PC-9 (cell line): ENCODE measurements at regions not wholly inside any gene's neighbourhood (a gene's known extent, or its start where the extent isn't known, plus 50 kb on each side); places are given as distances from the start of the nearest gene placed in this dataset.

Source experiments
- BruUV-seq: library from RNA; stranded (reverse); fragments of 400-500 nt; replicated peaks from 2 replicates; lab custom pipeline; 2021; lab: Mats Ljungman, UMichigan
- CTCF ChIA-PET: fragments of 300-600 bp; sonication (Branson Sonifier 250); formaldehyde crosslinking; loops from one replicate; lab custom pipeline; 2022; ENCODE audit warnings: antibody characterized with exemption; lab: Charles Lee
- POLR2A ChIA-PET: fragments of 300-600 bp; sonication (Branson Sonifier 250); formaldehyde crosslinking; loops from one replicate; lab custom pipeline; 2022; ENCODE audit warnings: antibody characterized with exemption; ENCODE audit not compliant: unreplicated experiment; lab: Charles Lee
- DNase-seq, 2 experiments: peaks; one replicate each; pipeline versions ENCODE4 v3.0.0 to v3.0.0-alpha.2; 2015 to 2022; ENCODE audit warnings: mixed read lengths in 1 of 2
- H2AFZ ChIP-seq: fragments of 200-600 bp; sonication (generic); 2 replicates; pipeline ENCODE4 v1.8.1; 2017; ENCODE audit warnings: antibody characterized with exemption
- H3F3A ChIP-seq: fragments of 200-600 bp; sonication (generic); 2 replicates; pipeline ENCODE4 v1.8.1; 2017; ENCODE audit warnings: antibody characterized with exemption, mild to moderate bottlenecking, low read depth; ENCODE audit not compliant: insufficient read depth
- H3K27ac ChIP-seq: fragments of 200-600 bp; sonication (generic); 2 replicates; pipeline ENCODE4 v1.6.1; 2016; ENCODE audit warnings: mixed run types
- H3K27me3 ChIP-seq: fragments of 200-600 bp; sonication (generic); 2 replicates; pipeline ENCODE4 v1.6.1; 2016; ENCODE audit warnings: low read depth, mixed run types; ENCODE audit not compliant: insufficient read depth
- H3K36me3 ChIP-seq: fragments of 200-600 bp; sonication (generic); 2 replicates; pipeline ENCODE4 v1.6.1; 2016; ENCODE audit warnings: low read depth, mixed run types
- H3K4me1 ChIP-seq: fragments of 200-600 bp; sonication (generic); replicated peaks from 2 replicates; pipeline ENCODE4 v1.6.1; 2016; ENCODE audit warnings: mixed run types; ENCODE audit not compliant: insufficient read depth
- H3K4me2 ChIP-seq: fragments of 200-600 bp; sonication (generic); 2 replicates; pipeline ENCODE4 v1.6.1; 2017; ENCODE audit warnings: mixed run types
- H3K4me3 ChIP-seq: fragments of 200-600 bp; sonication (generic); 2 replicates; pipeline ENCODE4 v1.6.1; 2016; ENCODE audit warnings: mixed run types
- H3K79me2 ChIP-seq: fragments of 200-600 bp; sonication (generic); 2 replicates; pipeline ENCODE4 v1.6.1; 2017; ENCODE audit warnings: low read depth, mixed run types
- H3K9me2 ChIP-seq: fragments of 200-600 bp; sonication (generic); 2 replicates; pipeline ENCODE4 v1.8.1; 2017; ENCODE audit warnings: mild to moderate bottlenecking; ENCODE audit not compliant: insufficient read depth
- H3K9me3 ChIP-seq: fragments of 200-600 bp; sonication (generic); 2 replicates; pipeline ENCODE4 v1.8.1; 2016; ENCODE audit warnings: low read depth; ENCODE audit not compliant: insufficient read depth
- H4K20me1 ChIP-seq: fragments of 200-600 bp; sonication (generic); 2 replicates; pipeline ENCODE4 v1.8.1; 2017; ENCODE audit not compliant: insufficient read depth
- CTCF ChIP-seq: fragments of 200-600 bp; sonication (generic); conservative IDR thresholded peaks from 2 replicates; pipeline ENCODE4 v1.6.1; 2017; ENCODE audit warnings: mixed run types, antibody characterized with exemption, mild to moderate bottlenecking, moderate library complexity
- EZH2 ChIP-seq: fragments of 200-600 bp; sonication (generic); IDR thresholded peaks from 2 replicates; pipeline ENCODE4 v1.8.0; 2017; ENCODE audit warnings: antibody characterized with exemption, low read depth
- intact Hi-C: fragments of 100-400 bp; cut with micrococcal nuclease; formaldehyde crosslinking; loops from one replicate; pipeline ENCODE4 v1.10.0; 2022; ENCODE audit not compliant: unreplicated experiment

DNA sequence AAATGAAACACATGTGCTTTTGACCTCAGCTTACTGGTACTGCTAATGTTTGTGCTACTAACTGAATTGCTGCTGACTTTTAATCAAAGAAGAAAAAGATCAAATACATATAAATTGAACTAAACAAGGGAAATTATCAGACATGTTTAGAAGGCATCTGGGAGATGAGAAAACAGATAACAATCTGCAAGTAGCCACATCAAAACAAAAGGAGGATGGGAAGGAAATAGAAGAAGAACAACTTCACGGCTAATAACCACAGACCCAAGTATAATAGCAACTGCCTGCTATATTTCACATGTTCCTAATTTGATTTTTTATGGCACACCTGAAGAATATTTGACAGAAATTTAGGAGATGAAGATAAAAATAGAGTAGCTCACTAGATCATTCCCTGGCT lies 542.6 kb upstream of the SYT4 start:
- Histone ChIP-seq H2AFZ (no peak overlapping the region), H3K4me1 (no peaks in the 10 kb centered on the region), H3K4me3 (no peak overlapping the region), H3K36me3 (no peaks in the 10 kb centered on the region), H3F3A (no peaks in the 10 kb centered on the region), H3K9me3 (no peaks in the 10 kb centered on the region), H3K9me2 (no peaks in the 10 kb centered on the region), H3K4me2 (no peak overlapping the region), H3K27ac (no peak overlapping the region), H3K27me3 (no peaks in the 10 kb centered on the region), H4K20me1 (no peaks in the 10 kb centered on the region), H3K79me2 (no peaks in the 10 kb centered on the region)
- no TSS peak for BruUV-seq
- intact Hi-C loops: no loop called here
- TF ChIP-seq EZH2 (no peak), CTCF (no peak)
- ChIA-PET POLR2A (no interaction called here), CTCF (no interaction called here)
- no peak for DNase-seq

- no peak for TF ChIP-seq EZH2
- no peak for TF ChIP-seq CTCF
- H3K36me3 ChIP-seq: no peaks in the 10 kb centered on the region
- no peaks in the 10 kb centered on the region for H3K27me3 ChIP-seq
- DNase-seq: no peak
- BruUV-seq: no TSS peak
- no peaks in the 10 kb centered on the region for H3K9me3 ChIP-seq
- no peaks in the 10 kb centered on the region for H3K79me2 ChIP-seq
- no peaks in the 10 kb centered on the region for H3K9me2 ChIP-seq
- H3F3A ChIP-seq: no peaks in the 10 kb centered on the region
- no peak overlapping the region for H2AFZ ChIP-seq
- no peak overlapping the region for H3K27ac ChIP-seq
- CTCF ChIA-PET: no interaction called here
- H4K20me1 ChIP-seq: no peaks in the 10 kb centered on the region
- H3K4me1 ChIP-seq: no peaks in the 10 kb centered on the region
- intact Hi-C loops: no loop called here
- no peak overlapping the region for H3K4me3 ChIP-seq
- POLR2A ChIA-PET: no interaction called here
- no peak overlapping the region for H3K4me2 ChIP-seq
Observed at GRCh38 chr18:43825768-43826167, 548.5 kb upstream of the SYT4 start.

- Histone ChIP-seq H3K79me2 (no peaks in the 10 kb centered on the region), H3K27me3 (no peaks in the 10 kb centered on the region), H3K36me3 (no peaks in the 10 kb centered on the region), H3K27ac (no peak overlapping the region), H3F3A (no peaks in the 10 kb centered on the region), H3K4me2 (no peak overlapping the region), H3K9me2 (no peaks in the 10 kb centered on the region), H2AFZ (no peak overlapping the region; the same call in 1 of the 2 replicates), H3K9me3 (no peaks in the 10 kb centered on the region), H4K20me1 (no peaks in the 10 kb centered on the region), H3K4me1 (no peaks in the 10 kb centered on the region), H3K4me3 (no peak overlapping the region)
- CTCF ChIA-PET: no interaction called here
- POLR2A ChIA-PET: no interaction called here
- intact Hi-C loops: no loop called here
- BruUV-seq: no TSS peak
- no peak for DNase-seq
- no peak for TF ChIP-seq EZH2
- TF ChIP-seq CTCF: no peak
Observed at GRCh38 chr18:43826215-43826614, 548.9 kb upstream of the SYT4 start.
